ENCODE measurements at regions not wholly inside any gene's neighbourhood (a gene's known extent, or its start where the extent isn't known, plus 50 kb on each side); places are given as distances from the start of the nearest gene placed in this dataset.
A peak's percentile ranks its signal among the peaks of the same experiment; 100 is the strongest.
"Not testable (repeated sequence)": the region's sequence is repeated elsewhere in the genome, so short reads cannot be mapped to it uniquely, and the experiment has no call there.

- no peak for DNase-seq
These were observed 327.5 kb downstream of the CAAP1 start for GRCh38 chr9:26565118-26565517.

GRCh38 chr9:26562338-26562737 lies 330.3 kb downstream of the CAAP1 start:
- no peak for DNase-seq

- no peak for DNase-seq
These were observed 330.7 kb downstream of the CAAP1 start for GRCh38 chr9:26561928-26562327.

GRCh38 chr9:26559506-26559905 lies 333.1 kb downstream of the CAAP1 start:
- DNase-seq = no peak

- DNase-seq = no peak
These were observed 340.6 kb downstream of the CAAP1 start for GRCh38 chr9:26551971-26552370.

- DNase-seq = no peak
These were observed 341.2 kb downstream of the CAAP1 start for GRCh38 chr9:26551451-26551850.

GRCh38 chr9:26548781-26549290 lies 343.8 kb downstream of the CAAP1 start:
- no peak for DNase-seq

- no peak for DNase-seq
These were observed 352.6 kb downstream of the CAAP1 start for GRCh38 chr9:26539867-26540493.

- no peak for DNase-seq
These were observed 355.4 kb downstream of the CAAP1 start for GRCh38 chr9:26537211-26537610.

- DNase-seq = no peak
These were observed 357.5 kb downstream of the CAAP1 start for GRCh38 chr9:26535151-26535550.

- no peak for DNase-seq
These were observed 361.8 kb downstream of the CAAP1 start for GRCh38 chr9:26530841-26531240.

- DNase-seq = no peak
These were observed 364.7 kb downstream of the CAAP1 start for GRCh38 chr9:26527931-26528330.

GRCh38 chr9:26524267-26524666 lies 368.3 kb downstream of the CAAP1 start:
- DNase-seq = peak; percentile 80

- no peak for DNase-seq
These were observed 369.0 kb downstream of the CAAP1 start for GRCh38 chr9:26523577-26523976.

- DNase-seq = no peak
These were observed 372.5 kb downstream of the CAAP1 start for GRCh38 chr9:26520141-26520540.

GRCh38 chr9:26516773-26517343 lies 375.7 kb downstream of the CAAP1 start:
- DNase-seq = no peak

- DNase-seq = no peak
These were observed 378.9 kb downstream of the CAAP1 start for GRCh38 chr9:26513730-26514129.

GRCh38 chr9:26510137-26510536 lies 382.5 kb downstream of the CAAP1 start:
- no peak for DNase-seq

- no peak for DNase-seq
These were observed 383.7 kb downstream of the CAAP1 start for GRCh38 chr9:26508897-26509296.

- no peak for DNase-seq
These were observed 388.5 kb downstream of the CAAP1 start for GRCh38 chr9:26504057-26504456.

- no peak for DNase-seq
These were observed 390.3 kb downstream of the CAAP1 start for GRCh38 chr9:26502311-26502710.

- DNase-seq = no peak
These were observed 392.1 kb downstream of the CAAP1 start for GRCh38 chr9:26500471-26500870.

- not testable (repeated sequence) for DNase-seq
These were observed 399.7 kb downstream of the CAAP1 start for GRCh38 chr9:26492608-26493521.

All from skin of body (tissue), 1 donor.